GM19025 (cell line): ENCODE measurements at regions not wholly inside any gene's neighbourhood (a gene's known extent, or its start where the extent isn't known, plus 50 kb on each side); places are given as distances from the start of the nearest gene placed in this dataset.

ENCODE experiments used
- ATAC-seq: cut with Tn5 transposase; IDR thresholded peaks from one replicate; pipeline ENCODE4 v1.9.1; 2021; ENCODE audit warnings: mild to moderate bottlenecking, low read depth, moderate library complexity; ENCODE audit not compliant: unreplicated experiment

DNA sequence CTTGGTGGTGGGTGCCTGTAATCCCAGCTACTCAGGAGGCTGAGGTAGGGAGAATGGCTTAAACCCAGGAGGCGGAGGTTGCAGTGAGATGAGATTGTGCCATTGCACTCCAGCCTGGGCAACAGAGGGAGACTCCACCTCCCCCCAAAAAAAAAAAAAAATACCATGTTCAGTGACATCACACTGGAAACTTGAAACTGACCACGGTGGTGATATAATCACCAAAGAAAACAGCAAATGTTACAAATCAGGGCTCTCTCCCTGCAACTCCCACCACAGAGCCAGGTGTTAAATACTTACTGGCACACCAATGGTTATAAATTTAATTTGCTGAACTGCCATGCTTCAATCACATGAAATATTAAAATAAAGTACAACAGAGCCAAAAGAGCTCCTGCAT lies 81.4 kb downstream of the ZNF608 start:
- ATAC-seq, result no peak

- ATAC-seq, result no peak
Measured at GRCh38 chr5:124664287-124664686, 82.2 kb downstream of the ZNF608 start.

GRCh38 chr5:124663101-124663506 lies 83.3 kb downstream of the ZNF608 start:
- no peak for ATAC-seq

- ATAC-seq, result no peak
Measured at GRCh38 chr5:124662181-124662781, 84.2 kb downstream of the ZNF608 start.

- no peak for ATAC-seq
Measured at GRCh38 chr5:124661317-124662141, 84.9 kb downstream of the ZNF608 start.

- ATAC-seq, result no peak
Measured at GRCh38 chr5:124660229-124661093, 86.0 kb downstream of the ZNF608 start.

GRCh38 chr5:124659798-124660197 lies 86.6 kb downstream of the ZNF608 start:
- ATAC-seq, result no peak

DNA sequence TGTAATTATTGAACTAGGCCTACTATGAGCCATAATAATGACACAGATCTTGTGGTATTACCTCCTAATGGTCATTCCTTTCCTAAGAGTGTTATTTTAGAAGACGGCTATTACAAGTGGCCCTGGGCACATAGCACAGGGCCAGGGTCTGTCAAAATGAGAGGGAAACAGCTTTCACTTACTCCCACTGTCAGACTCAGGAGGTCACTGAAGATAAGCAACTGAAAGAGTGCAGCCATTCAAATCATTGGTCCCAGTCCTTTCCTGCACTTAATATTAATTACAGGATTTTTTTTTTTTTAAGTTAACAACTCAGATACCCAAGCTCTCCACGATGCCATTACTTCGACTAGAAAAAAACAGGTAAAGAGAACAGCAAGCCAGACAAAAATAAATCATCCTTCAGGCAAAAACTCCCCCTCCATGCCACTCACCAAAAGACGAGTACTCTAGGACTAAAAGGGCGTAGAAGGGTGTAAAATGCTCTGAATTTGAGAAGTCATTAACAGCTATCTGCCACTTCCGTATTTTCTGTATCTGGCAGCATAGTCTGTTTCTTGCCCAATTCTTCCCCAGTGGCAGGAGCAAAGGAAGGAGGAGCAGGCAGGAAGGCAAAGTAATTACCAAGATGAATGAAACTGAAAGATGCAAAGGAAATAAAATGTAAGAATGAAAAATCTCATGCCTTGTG lies 87.4 kb downstream of the ZNF608 start:
- ATAC-seq, result no peak

GRCh38 chr5:124655921-124656511 lies 90.4 kb downstream of the ZNF608 start:
- no peak for ATAC-seq

DNA sequence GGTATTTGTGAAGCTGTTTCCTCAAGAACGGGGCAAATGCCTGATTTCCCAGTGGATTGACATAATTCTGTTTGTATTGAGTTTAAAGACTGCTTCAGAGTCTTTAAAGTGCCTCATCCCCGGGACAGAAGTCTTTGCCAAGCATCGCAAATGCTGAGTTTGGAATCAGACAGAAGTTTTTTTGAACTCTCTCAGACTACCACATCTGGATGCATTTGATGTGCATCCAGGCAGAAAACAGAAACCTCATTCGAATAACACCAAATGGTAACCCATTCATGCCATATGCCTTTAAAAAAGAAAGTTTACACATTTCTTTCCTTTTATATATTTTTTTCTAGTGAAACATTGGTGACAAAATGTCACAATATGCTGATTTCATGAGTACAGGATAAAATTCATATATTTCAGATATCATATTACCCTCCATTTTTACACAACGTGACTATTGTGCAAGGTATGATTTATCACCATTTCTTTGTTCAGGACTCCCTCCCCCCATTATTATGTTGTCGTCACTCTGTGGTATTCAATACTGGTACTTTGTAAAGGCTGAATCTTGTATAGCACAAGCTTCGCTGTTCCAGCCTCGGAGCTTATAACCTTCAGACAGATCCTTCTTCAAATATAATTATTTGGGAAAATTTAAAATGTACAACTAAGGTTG lies 91.1 kb downstream of the ZNF608 start:
- no peak for ATAC-seq

DNA sequence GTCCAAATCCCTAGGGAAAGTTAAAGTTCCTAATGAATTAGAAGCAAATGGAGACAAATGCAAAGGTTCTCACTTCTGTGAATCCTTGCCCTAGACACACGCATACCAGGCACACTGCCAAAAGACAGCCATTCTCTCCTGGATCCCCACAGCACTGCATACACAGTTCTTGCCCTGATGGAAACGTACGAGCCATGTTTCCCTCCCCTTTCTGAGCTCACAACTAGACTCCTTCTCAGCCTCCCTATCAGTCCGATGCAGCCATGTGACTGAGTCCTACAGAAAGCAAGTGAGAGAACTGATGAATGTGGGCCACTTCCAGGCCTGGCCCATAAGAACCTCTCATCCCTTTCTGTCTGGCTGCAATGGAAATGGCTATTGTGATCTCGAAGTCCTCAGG lies 92.0 kb downstream of the ZNF608 start:
- no peak for ATAC-seq

DNA sequence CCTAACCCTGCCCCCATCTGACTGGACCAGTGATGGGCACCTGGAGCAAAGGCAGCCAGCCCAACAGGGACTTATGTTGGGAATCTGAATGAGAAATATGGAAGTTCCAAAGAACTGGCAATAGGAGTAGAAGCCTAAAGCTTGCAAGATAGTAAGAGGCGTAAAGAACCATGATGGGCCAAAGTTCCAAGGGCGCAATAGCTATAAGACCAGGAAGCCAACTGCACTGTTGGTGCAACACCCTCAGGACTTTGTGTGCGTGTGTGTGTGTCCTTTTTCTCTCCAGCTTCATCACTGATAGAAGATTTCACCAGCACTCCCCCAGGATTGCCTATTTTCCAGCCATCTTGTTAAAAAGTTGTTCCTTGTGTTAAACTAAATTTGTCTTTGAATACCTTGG lies 92.8 kb downstream of the ZNF608 start:
- no peak for ATAC-seq

- ATAC-seq, result no peak
Measured at GRCh38 chr5:124652892-124653441, 93.5 kb downstream of the ZNF608 start.

- ATAC-seq, result no peak
Measured at GRCh38 chr5:124652514-124652819, 94.0 kb downstream of the ZNF608 start.

DNA sequence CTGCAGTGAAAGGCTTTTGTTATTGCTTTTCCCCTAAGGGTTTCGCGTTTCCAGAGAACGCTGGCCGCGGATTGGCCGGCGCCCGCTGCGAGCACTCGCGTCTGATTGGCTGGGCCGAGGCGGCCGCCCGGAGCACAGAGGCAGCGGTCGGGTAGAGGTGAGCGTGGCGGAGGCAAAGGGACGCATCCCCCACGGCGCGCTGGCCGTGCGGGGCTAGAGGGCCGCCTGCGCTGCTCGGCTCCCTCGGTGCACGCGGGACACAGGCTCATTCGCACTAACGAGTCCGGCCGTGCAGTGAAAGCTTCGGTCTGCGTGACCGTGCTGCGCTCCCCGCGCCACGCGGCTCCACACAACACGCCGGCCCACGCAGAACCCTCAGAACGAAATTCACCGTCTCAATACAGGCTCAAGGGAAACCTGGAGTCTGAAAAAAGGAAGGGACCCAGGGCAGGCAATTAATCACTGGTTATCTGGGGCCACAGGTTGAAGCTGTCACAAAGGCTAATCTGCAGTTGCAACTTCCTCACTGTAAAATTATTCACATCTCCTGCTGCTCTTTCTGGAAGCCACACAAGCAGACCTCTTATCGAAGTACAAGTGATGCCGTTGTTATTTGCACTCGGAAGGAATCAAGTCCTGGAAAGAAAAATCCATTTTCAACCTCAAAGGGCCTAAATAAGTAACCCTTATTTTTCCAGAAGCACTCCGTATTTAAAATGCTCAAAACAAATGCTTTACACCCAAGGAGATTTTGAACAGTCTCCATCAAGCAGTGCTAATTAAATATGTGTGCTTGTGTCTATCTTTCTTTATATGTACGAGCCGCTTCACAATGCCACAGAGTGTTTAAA lies 94.6 kb downstream of the ZNF608 start:
- ATAC-seq, result peak; percentile 25

- no peak for ATAC-seq
Measured at GRCh38 chr5:124650951-124651662, 95.3 kb downstream of the ZNF608 start.

DNA sequence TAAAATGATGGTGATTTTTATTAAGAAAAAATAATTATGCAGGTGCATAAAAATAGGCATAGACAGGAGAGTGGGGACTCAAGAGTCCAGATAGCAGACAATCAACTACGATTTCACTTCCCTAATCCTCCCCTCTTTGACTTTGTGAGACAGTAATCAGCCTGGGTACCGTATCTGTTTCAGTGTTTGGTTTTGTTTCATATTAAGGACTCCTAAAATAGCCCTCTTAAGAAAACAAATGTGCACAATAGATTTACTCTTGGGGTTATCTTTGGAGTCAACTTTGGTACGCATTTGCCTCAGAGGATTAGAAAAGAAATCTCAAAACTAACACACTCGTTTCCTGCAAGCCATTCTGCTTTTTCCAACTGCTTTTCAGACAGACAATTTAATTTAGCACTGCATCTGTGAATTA lies 96.3 kb downstream of the ZNF608 start:
- ATAC-seq, result peak; percentile 50

GRCh38 chr5:124649491-124650146 lies 96.8 kb downstream of the ZNF608 start:
- ATAC-seq, result peak; percentile 78
